ENCODE measurements at regions not wholly inside any gene's neighbourhood (a gene's known extent, or its start where the extent isn't known, plus 50 kb on each side); places are given as distances from the start of the nearest gene placed in this dataset.

GRCh38 chr7:16083931-16084330 is 337.4 kb downstream of the CRPPA start:
- TF ChIP-seq CTCF (conservative IDR thresholded peaks at IDR 0.05; ENCODE audit: low read depth, low read length) (no peak), EZH2 (IDR thresholded peaks at IDR 0.05; ENCODE audit: borderline replicate concordance, low read depth, low read length, poor library complexity, severe bottlenecking) (no peak)

Data from A673 (cell line).